A673 (cell line): ENCODE measurements at regions not wholly inside any gene's neighbourhood (a gene's known extent, or its start where the extent isn't known, plus 50 kb on each side); places are given as distances from the start of the nearest gene placed in this dataset.

ENCODE experiments used
- EZH2 ChIP-seq: fragments of 200-600 bp; sonication (generic); IDR thresholded peaks from 2 replicates; pipeline ENCODE4 v1.6.1; 2017; ENCODE audit warnings: borderline replicate concordance, low read depth, mild to moderate bottlenecking, mixed read lengths, antibody characterized with exemption, low read length; ENCODE audit not compliant: poor library complexity, severe bottlenecking
- TF ChIP-seq, protein P1 (sequence below): fragments of 300-800, 200-600 bp; sonication (generic); conservative IDR thresholded peaks from 2 replicates; pipeline ENCODE4 v1.5.1; 2017; ENCODE audit warnings: low read depth, mild to moderate bottlenecking, antibody characterized with exemption, low read length, moderate library complexity, mixed read lengths

DNA sequence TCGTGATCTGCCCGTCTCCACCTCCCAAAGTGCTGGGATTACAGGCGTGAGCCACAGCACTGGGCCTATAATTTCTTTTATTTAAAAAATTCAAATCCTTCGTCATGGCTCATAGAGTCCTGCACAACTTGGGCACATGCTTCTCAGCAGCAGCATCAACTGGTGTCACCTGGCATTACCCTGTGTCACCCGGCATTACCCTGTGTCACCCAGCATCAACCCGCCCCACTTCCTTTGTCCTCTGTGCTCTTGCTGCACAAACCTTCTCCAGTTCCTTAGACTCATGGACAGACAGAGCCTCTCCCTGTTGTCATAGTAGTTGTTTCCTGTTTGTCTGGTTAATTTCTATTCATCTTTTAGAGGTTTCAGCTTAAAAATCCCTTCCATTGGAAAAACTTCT, 121.2 kb upstream of the SERBP1 start:
- TF ChIP-seq, protein P1, sequence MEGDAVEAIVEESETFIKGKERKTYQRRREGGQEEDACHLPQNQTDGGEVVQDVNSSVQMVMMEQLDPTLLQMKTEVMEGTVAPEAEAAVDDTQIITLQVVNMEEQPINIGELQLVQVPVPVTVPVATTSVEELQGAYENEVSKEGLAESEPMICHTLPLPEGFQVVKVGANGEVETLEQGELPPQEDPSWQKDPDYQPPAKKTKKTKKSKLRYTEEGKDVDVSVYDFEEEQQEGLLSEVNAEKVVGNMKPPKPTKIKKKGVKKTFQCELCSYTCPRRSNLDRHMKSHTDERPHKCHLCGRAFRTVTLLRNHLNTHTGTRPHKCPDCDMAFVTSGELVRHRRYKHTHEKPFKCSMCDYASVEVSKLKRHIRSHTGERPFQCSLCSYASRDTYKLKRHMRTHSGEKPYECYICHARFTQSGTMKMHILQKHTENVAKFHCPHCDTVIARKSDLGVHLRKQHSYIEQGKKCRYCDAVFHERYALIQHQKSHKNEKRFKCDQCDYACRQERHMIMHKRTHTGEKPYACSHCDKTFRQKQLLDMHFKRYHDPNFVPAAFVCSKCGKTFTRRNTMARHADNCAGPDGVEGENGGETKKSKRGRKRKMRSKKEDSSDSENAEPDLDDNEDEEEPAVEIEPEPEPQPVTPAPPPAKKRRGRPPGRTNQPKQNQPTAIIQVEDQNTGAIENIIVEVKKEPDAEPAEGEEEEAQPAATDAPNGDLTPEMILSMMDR = no peak
- no peak for TF ChIP-seq EZH2
